GM19240 (cell line): ENCODE measurements at regions not wholly inside any gene's neighbourhood (a gene's known extent, or its start where the extent isn't known, plus 50 kb on each side); places are given as distances from the start of the nearest gene placed in this dataset.

Experiments used
- DNase-seq: peaks from one replicate; pipeline ENCODE4 v3.0.0; 2011; ENCODE audit warnings: low spot score; ENCODE audit not compliant: insufficient read length

- DNase-seq, result no peak
These were observed 1051.2 kb downstream of the TBC1D22A start for GRCh38 chr22:47813661-47814060.

GRCh38 chr22:47811971-47812370, 1049.5 kb downstream of the TBC1D22A start:
- DNase-seq, result no peak

- DNase-seq, result no peak
These were observed 1048.4 kb downstream of the TBC1D22A start for GRCh38 chr22:47810505-47811500.

- DNase-seq, result no peak
These were observed 1046.6 kb downstream of the TBC1D22A start for GRCh38 chr22:47808886-47809620.

- DNase-seq, result no peak
These were observed 1045.8 kb downstream of the TBC1D22A start for GRCh38 chr22:47808236-47808635.

GRCh38 chr22:47807506-47807905, 1045.1 kb downstream of the TBC1D22A start:
- DNase-seq, result no peak

- DNase-seq, result no peak
These were observed 1044.4 kb downstream of the TBC1D22A start for GRCh38 chr22:47806894-47807293.

GRCh38 chr22:47805394-47805935, 1043.0 kb downstream of the TBC1D22A start:
- no peak for DNase-seq

GRCh38 chr22:47804281-47804680, 1041.8 kb downstream of the TBC1D22A start:
- no peak for DNase-seq

GRCh38 chr22:47802421-47802820, 1040.0 kb downstream of the TBC1D22A start:
- no peak for DNase-seq

GRCh38 chr22:47801541-47802245, 1039.2 kb downstream of the TBC1D22A start:
- no peak for DNase-seq

GRCh38 chr22:47798229-47798628, 1035.8 kb downstream of the TBC1D22A start:
- no peak for DNase-seq

- no peak for DNase-seq
These were observed 1035.0 kb downstream of the TBC1D22A start for GRCh38 chr22:47797342-47797945.

GRCh38 chr22:47796128-47796908, 1033.9 kb downstream of the TBC1D22A start:
- DNase-seq, result no peak

- DNase-seq, result no peak
These were observed 1033.2 kb downstream of the TBC1D22A start for GRCh38 chr22:47795477-47796127.

- no peak for DNase-seq
These were observed 1032.4 kb downstream of the TBC1D22A start for GRCh38 chr22:47794851-47795250.

- DNase-seq, result no peak
These were observed 1031.1 kb downstream of the TBC1D22A start for GRCh38 chr22:47793304-47794101.

GRCh38 chr22:47789171-47789570, 1026.7 kb downstream of the TBC1D22A start:
- DNase-seq, result no peak

GRCh38 chr22:47788461-47788860, 1026.0 kb downstream of the TBC1D22A start:
- DNase-seq, result no peak
